BLaER1 (cell line): ENCODE measurements at regions not wholly inside any gene's neighbourhood (a gene's known extent, or its start where the extent isn't known, plus 50 kb on each side); places are given as distances from the start of the nearest gene placed in this dataset.

Experiments used
- H3K27ac ChIP-seq: shearing (Covaris generic); formaldehyde crosslinking; 2 replicates; pipeline ENCODE4 v1.8.1; 2022
- H3K27me3 ChIP-seq: shearing (Covaris generic); formaldehyde crosslinking; 2 replicates; pipeline ENCODE4 v1.8.1; 2022
- H3K36me3 ChIP-seq: shearing (Covaris generic); formaldehyde crosslinking; 2 replicates; pipeline ENCODE4 v1.8.1; 2022
- H3K4me1 ChIP-seq: shearing (Covaris generic); formaldehyde crosslinking; 2 replicates; pipeline ENCODE4 v1.8.1; 2022
- H3K4me2 ChIP-seq: shearing (Covaris generic); formaldehyde crosslinking; 2 replicates; pipeline ENCODE4 v1.8.1; 2022
- H3K4me3 ChIP-seq: shearing (Covaris generic); formaldehyde crosslinking; 2 replicates; pipeline ENCODE4 v1.8.1; 2022
- H3K9ac ChIP-seq: shearing (Covaris generic); formaldehyde crosslinking; 2 replicates; pipeline ENCODE4 v1.8.1; 2022
- H3K9me3 ChIP-seq: shearing (Covaris generic); formaldehyde crosslinking; 2 replicates; pipeline ENCODE4 v1.8.1; 2022
- H4K20me1 ChIP-seq: shearing (Covaris generic); formaldehyde crosslinking; 2 replicates; pipeline ENCODE4 v1.8.1; 2022
- Cebpa-rat ChIP-seq: shearing (Covaris generic); IDR thresholded peaks from 2 replicates; pipeline ENCODE4 v1.8.1; 2022

DNA sequence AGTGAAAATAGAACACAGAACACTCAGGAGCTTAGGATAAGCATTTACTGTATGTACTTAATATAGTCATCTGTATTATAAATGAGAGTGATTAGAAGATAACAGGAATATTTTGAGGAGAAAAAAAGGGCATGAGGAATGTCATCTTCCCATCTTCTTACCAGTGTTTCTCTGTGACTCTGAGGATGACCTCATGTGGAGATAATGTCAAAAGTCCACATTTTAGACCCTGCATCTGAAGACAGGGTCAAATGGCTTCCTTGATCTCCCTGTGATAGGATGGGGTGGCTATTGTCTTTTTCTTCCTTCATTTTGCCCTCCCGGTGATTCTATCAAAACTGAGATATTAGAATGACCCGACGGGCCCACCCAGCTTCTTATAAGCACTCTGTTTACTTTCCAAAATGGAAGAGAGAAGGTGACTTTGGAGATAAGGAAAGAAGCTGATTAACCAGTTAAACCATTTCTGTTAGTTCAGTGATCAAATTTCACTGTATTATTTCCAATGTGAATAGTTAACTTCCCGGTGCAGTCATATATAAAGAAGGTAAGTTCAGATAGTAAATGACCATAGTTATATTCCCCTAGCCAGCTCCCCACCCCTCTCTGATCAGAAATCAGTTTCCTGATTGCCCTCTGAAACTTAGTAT is 115.7 kb upstream of the SALL4 start:
- Histone ChIP-seq H3K9me3 (no peaks in the 10 kb centered on the region), H4K20me1 (no peaks in the 10 kb centered on the region), H3K4me1 (no peaks in the 10 kb centered on the region), H3K4me3 (no peak overlapping the region), H3K27ac (no peak overlapping the region), H3K27me3 (no peaks in the 10 kb centered on the region), H3K36me3 (no peaks in the 10 kb centered on the region), H3K9ac (no peak overlapping the region), H3K4me2 (no peak overlapping the region)
- no peak for TF ChIP-seq Cebpa-rat

GRCh38 chr20:51916244-51916643 is 113.9 kb upstream of the SALL4 start:
- Histone ChIP-seq H3K27ac (no peak overlapping the region), H3K9me3 (no peaks in the 10 kb centered on the region), H3K4me2 (no peak overlapping the region), H3K9ac (no peak overlapping the region), H3K27me3 (no peaks in the 10 kb centered on the region), H3K36me3 (no peaks in the 10 kb centered on the region), H3K4me1 (no peaks in the 10 kb centered on the region), H4K20me1 (no peaks in the 10 kb centered on the region), H3K4me3 (no peak overlapping the region)
- TF ChIP-seq Cebpa-rat = no peak

DNA sequence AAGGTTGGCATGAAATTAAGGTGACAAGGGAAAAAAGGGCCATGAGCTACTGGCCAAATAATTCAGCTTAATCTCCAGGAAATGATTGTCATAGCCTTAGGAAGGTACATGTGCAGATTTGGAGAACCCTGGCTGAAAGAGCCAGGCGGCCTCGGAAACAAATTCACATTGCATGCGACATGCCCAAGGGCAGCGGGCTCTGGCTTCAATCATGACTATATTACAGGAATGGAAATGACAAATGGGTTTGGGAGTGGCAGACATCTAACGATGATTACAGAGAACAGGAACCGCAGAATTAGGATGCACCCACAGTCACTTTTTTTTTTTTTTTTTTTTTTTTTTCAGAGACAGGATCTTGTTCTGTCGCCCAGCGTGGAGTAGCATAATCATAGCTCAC is 112.4 kb upstream of the SALL4 start:
- TF ChIP-seq Cebpa-rat = no peak
- Histone ChIP-seq H3K36me3 (no peaks in the 10 kb centered on the region), H3K9ac (no peak overlapping the region), H3K9me3 (no peaks in the 10 kb centered on the region), H4K20me1 (no peaks in the 10 kb centered on the region), H3K4me3 (no peak overlapping the region), H3K27me3 (no peaks in the 10 kb centered on the region), H3K27ac (no peak overlapping the region), H3K4me1 (peaks cover 10% of the 10 kb centered on the region), H3K4me2 (no peak overlapping the region)

DNA sequence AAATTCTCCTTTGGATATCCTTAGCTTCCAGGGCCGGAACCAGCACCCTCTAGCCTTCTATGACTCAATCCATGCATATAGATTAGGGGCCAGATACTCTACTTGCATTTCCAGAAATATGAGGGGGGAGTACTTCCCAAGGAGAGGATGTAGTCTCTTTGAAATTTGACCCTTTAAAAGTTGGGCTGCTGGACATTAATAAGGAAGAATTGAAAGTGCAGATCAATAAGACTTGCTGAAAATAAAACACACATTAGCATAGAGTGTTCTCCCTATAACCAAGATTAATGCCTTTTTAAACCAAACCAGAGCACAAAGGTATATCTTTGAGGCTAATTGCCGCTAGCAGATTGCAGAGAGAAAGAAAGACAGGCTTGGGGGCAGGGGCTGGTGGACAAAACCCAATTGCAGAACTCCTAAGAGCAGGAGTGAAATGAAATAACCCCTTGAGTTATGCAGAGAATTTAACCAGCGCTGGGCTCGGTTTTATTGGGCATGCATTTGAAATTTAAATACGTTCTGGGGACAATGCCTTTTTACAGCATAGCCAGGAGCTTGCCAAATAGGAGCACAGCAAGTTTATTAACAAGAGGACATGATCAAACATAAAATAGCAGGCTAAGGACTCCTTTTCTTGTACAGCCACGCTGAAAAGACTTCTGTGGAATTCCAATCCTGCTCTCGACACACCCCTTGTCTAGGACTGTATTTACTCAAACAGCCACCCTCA is 108.2 kb upstream of the SALL4 start:
- peak overlapping the region; percentile 55; the same call in 1 of the 2 replicates for H3K4me2 ChIP-seq
- no peak overlapping the region for H3K4me3 ChIP-seq
- H3K27me3 ChIP-seq = no peaks in the 10 kb centered on the region
- H3K27ac ChIP-seq = no peak overlapping the region
- no peaks in the 10 kb centered on the region for H3K36me3 ChIP-seq
- TF ChIP-seq Cebpa-rat = no peak
- H3K9ac ChIP-seq = no peak overlapping the region
- peaks cover 2% of the 10 kb centered on the region; the same call in 1 of the 2 replicates for H3K9me3 ChIP-seq
- peaks cover 20% of the 10 kb centered on the region for H3K4me1 ChIP-seq
- no peaks in the 10 kb centered on the region for H4K20me1 ChIP-seq

- no peaks in the 10 kb centered on the region for H3K36me3 ChIP-seq
- peaks cover 34% of the 10 kb centered on the region for H3K4me1 ChIP-seq
- no peak overlapping the region for H3K27ac ChIP-seq
Measured at GRCh38 chr20:51906679-51907078, 104.4 kb upstream of the SALL4 start.

DNA sequence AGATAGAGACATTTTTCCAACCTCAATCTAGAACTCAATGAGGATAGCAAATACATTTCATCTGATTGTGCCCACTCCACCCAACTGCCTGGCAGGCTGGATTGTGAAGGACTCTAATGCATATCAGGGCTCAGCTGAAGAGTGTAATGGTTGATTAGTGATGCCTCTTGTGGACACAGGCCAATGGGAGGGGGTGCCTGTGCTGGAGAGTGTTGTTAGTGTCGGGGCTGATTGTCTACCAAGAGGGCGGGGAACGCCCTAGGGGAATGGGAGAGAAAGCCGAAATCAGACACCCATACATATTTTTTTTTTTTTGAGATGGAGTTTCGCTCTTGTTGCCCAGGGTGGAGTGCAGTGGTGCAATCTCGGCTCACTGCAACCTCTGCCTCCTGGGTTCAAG is 103.7 kb upstream of the SALL4 start:
- no peak for TF ChIP-seq Cebpa-rat
- Histone ChIP-seq H4K20me1 (no peaks in the 10 kb centered on the region), H3K9ac (no peak overlapping the region), H3K27ac (no peak overlapping the region), H3K36me3 (no peaks in the 10 kb centered on the region), H3K4me2 (no peak overlapping the region), H3K4me1 (peaks cover 34% of the 10 kb centered on the region), H3K4me3 (no peak overlapping the region), H3K9me3 (peaks cover 23% of the 10 kb centered on the region), H3K27me3 (no peaks in the 10 kb centered on the region)

More at GRCh38 chr20:51906679-51907078, 104.4 kb upstream of the SALL4 start:
- Histone ChIP-seq H3K4me2 (no peak overlapping the region), H3K9ac (no peak overlapping the region), H3K4me3 (no peak overlapping the region), H3K9me3 (peaks cover 23% of the 10 kb centered on the region), H4K20me1 (no peaks in the 10 kb centered on the region), H3K27me3 (no peaks in the 10 kb centered on the region)
- TF ChIP-seq Cebpa-rat = no peak

DNA sequence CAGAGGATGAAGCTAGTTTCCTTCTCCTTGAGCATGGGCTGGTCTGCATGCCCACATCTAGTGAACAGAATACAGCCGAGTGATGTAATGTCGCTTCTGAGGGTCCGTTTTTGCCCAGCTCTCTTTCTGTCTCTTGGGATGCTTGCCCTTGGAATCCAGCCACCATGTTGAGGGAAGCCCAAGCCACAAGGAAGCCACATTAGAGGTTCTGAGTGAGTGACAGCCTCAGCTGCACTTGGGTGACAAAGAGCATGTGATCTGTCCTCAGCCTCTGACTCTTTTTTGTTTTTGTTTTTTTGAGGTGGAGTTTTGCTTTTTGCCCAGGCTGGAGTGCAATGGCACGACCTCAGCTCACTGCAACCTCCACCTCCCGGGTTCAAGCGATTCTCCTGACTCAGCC is 100.6 kb upstream of the SALL4 start:
- Histone ChIP-seq H3K9me3 (peaks cover 23% of the 10 kb centered on the region), H4K20me1 (no peaks in the 10 kb centered on the region), H3K27ac (no peak overlapping the region), H3K4me2 (peak overlapping the region; percentile 33), H3K36me3 (no peaks in the 10 kb centered on the region), H3K27me3 (no peaks in the 10 kb centered on the region), H3K4me1 (peaks cover 14% of the 10 kb centered on the region), H3K9ac (no peak overlapping the region), H3K4me3 (no peak overlapping the region)
- no peak for TF ChIP-seq Cebpa-rat

GRCh38 chr20:51900443-51900842 is 98.1 kb upstream of the SALL4 start:
- no peak for TF ChIP-seq Cebpa-rat

GRCh38 chr20:51899674-51900073 is 97.4 kb upstream of the SALL4 start:
- no peak overlapping the region for H3K9ac ChIP-seq
- peaks cover 14% of the 10 kb centered on the region for H3K4me1 ChIP-seq
- H3K27me3 ChIP-seq = no peaks in the 10 kb centered on the region

More at GRCh38 chr20:51900443-51900842, 98.1 kb upstream of the SALL4 start:
- Histone ChIP-seq H3K4me2 (no peak overlapping the region), H3K4me1 (peaks cover 14% of the 10 kb centered on the region), H3K9me3 (peaks cover 20% of the 10 kb centered on the region), H3K4me3 (no peak overlapping the region), H3K27ac (no peak overlapping the region), H3K27me3 (no peaks in the 10 kb centered on the region), H3K36me3 (no peaks in the 10 kb centered on the region), H4K20me1 (no peaks in the 10 kb centered on the region), H3K9ac (no peak overlapping the region)

DNA sequence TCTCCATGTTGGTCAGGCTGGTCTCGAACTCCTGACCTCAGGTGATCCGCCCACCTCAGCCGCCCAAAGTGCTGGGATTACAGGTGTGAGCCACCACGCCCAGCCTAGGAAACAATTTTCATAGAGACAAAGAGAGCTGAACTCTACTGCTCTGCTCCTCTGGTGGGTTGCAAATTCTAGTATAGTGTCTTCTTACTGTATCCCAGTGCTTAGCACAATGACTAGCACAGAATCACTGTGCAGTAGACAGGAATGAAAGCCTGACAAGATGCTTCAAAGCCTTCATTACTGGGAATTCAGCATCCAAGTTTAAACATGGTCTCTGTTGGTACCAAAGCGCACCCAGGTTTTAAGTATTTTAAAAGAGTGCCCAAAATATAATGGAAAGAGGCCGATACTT is 96.5 kb upstream of the SALL4 start:
- Histone ChIP-seq H3K4me3 (no peak overlapping the region), H3K4me1 (peaks cover 14% of the 10 kb centered on the region), H3K9me3 (peaks cover 8% of the 10 kb centered on the region), H3K27me3 (no peaks in the 10 kb centered on the region), H3K36me3 (no peaks in the 10 kb centered on the region), H3K9ac (no peak overlapping the region), H3K4me2 (no peak overlapping the region), H4K20me1 (no peaks in the 10 kb centered on the region), H3K27ac (no peak overlapping the region)
- no peak for TF ChIP-seq Cebpa-rat

More at GRCh38 chr20:51899674-51900073, 97.4 kb upstream of the SALL4 start:
- peaks cover 16% of the 10 kb centered on the region for H3K9me3 ChIP-seq
- H4K20me1 ChIP-seq = no peaks in the 10 kb centered on the region
- TF ChIP-seq Cebpa-rat = no peak
- H3K27ac ChIP-seq = no peak overlapping the region
- H3K4me2 ChIP-seq = no peak overlapping the region
- no peaks in the 10 kb centered on the region for H3K36me3 ChIP-seq
- H3K4me3 ChIP-seq = no peak overlapping the region
